ENCODE measurements at regions not wholly inside any gene's neighbourhood (a gene's known extent, or its start where the extent isn't known, plus 50 kb on each side); places are given as distances from the start of the nearest gene placed in this dataset.

DNA sequence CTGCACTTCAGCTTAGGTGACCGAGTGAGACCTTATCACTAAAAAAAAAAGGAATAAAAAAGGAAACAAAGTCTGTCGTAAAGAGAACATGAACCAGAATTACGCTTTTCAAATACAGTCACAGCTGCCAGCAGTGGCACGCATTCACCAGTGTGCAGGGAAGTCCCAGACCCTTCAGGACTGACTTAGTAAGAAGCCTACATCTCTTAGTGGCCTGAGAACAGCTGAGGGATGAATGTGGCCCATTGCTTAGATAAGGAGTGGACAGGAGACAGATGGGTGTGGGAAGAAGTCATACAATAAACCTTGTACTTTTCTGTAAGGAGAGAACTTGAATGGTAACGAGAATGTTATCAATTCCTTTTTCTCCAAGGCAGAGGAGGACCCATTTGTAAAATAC lies 178.5 kb downstream of the JCAD start:
- no peak for FAIRE-seq
- Histone ChIP-seq H3K27me3 (ENCODE audit: control insufficient read depth in 1 of 2, insufficient read depth in 2 of 2, low read length in 2 of 2) (peaks cover 0 to 17% of the 10 kb centered on the region in 2 experiments; a peak in 2 of 5 replicates), H3K27ac (ENCODE audit: extremely low read length, insufficient read depth, low read length) (no peak overlapping the region), H3K9ac (ENCODE audit: insufficient read depth, low read depth, low read length) (no peak overlapping the region), H3K4me2 (ENCODE audit: low read depth, low read length) (no peak overlapping the region), H3K9me3 (ENCODE audit: low read length) (no peaks in the 10 kb centered on the region), H3K4me3 (replicated peaks in 1 of 3; ENCODE audit: insufficient read depth in 1 of 3, low read depth in 2 of 3, low read length in 3 of 3) (no peak overlapping the region), H4K20me1 (ENCODE audit: insufficient read depth, low read length) (no peaks in the 10 kb centered on the region), H2AFZ (ENCODE audit: low read length) (no peak overlapping the region), H3K4me1 (ENCODE audit: insufficient read depth, low read length) (no peaks in the 10 kb centered on the region), H3K79me2 (ENCODE audit: insufficient read depth, low read length) (no peaks in the 10 kb centered on the region), H3K36me3 (replicated peaks in 1 of 2; ENCODE audit: control insufficient read depth in 1 of 2, insufficient read depth in 2 of 2, low read length in 2 of 2) (no peaks in the 10 kb centered on the region)
- no peak for ATAC-seq
- WGBS (ENCODE audit: low lambda C conversion rate) = 39% methylated on average over 5 of the region's 5 CpGs
- TF ChIP-seq MLLT10 (CRISPR knock-in tag; IDR thresholded peaks at IDR 0.05) (no peak), ZNF274 (CRISPR knock-in tag; IDR thresholded peaks at IDR 0.05) (no peak), ZNF883 (CRISPR knock-in tag; IDR thresholded peaks at IDR 0.05; ENCODE audit: not compliant biosample characterization) (no peak), EEA1 (CRISPR knock-in tag; IDR thresholded peaks at IDR 0.05; ENCODE audit: borderline replicate concordance) (no peak), ZNF260 (CRISPR knock-in tag; IDR thresholded peaks at IDR 0.05; ENCODE audit: borderline replicate concordance, low read depth) (no peak), ZNF772 (CRISPR knock-in tag; IDR thresholded peaks at IDR 0.05) (no peak), ZBTB14 (CRISPR knock-in tag; IDR thresholded peaks at IDR 0.05) (no peak), GABPA (IDR thresholded peaks at IDR 0.05; ENCODE audit: low read depth, low read length) (no peak), GABPA (CRISPR knock-in tag; IDR thresholded peaks at IDR 0.05; ENCODE audit: low read depth) (no peak), SRSF4 (IDR thresholded peaks at IDR 0.05; ENCODE audit: low read depth, low read length, poor library complexity, severe bottlenecking) (no peak), CAMTA2 (CRISPR knock-in tag; IDR thresholded peaks at IDR 0.05; ENCODE audit: borderline replicate concordance) (no peak), PHF20 (CRISPR knock-in tag; IDR thresholded peaks at IDR 0.05) (no peak), AGO1 (IDR thresholded peaks at IDR 0.05; ENCODE audit: low read depth, low read length, poor library complexity, severe bottlenecking) (no peak), MXD3 (CRISPR knock-in tag; IDR thresholded peaks at IDR 0.05) (no peak), ZNF563 (CRISPR knock-in tag; IDR thresholded peaks at IDR 0.05) (no peak), ZNF784 (CRISPR knock-in tag; IDR thresholded peaks at IDR 0.05; ENCODE audit: borderline replicate concordance) (no peak), ZBTB46 (CRISPR knock-in tag; IDR thresholded peaks at IDR 0.05; ENCODE audit: borderline replicate concordance) (no peak)
- no peak for DNase-seq (ENCODE audit: low spot score)
- POLR2A ChIA-PET = no interaction called here
- intact Hi-C loops (cut with micrococcal nuclease; ENCODE audit: unreplicated experiment) (no loop called here), in situ Hi-C loops (cut with HindIII; ENCODE audit: extremely low pct_ligation_motif_present, low pct_unique_long_range_greater_than_20kb) (no loop called here)
- CTCF ChIA-PET (ENCODE audit: low intra/inter-chr PET ratio, low total read pairs) = no interaction called here
- no TSS peak for BruUV-seq (replicated peaks)
